DND-41 (cell line): ENCODE measurements at regions not wholly inside any gene's neighbourhood (a gene's known extent, or its start where the extent isn't known, plus 50 kb on each side); places are given as distances from the start of the nearest gene placed in this dataset.

Experiments used
- CTCF ChIP-seq: IDR thresholded peaks from 2 replicates; pipeline ENCODE4 v1.5.1; 2012; ENCODE audit warnings: borderline replicate concordance, low read length, moderate library complexity, mild to moderate bottlenecking; ENCODE audit not compliant: poor library complexity, severe bottlenecking; ENCODE audit errors: extremely low read depth
- EZH2 ChIP-seq: IDR thresholded peaks from 3 replicates; pipeline ENCODE4 v1.6.1; 2012; ENCODE audit warnings: borderline replicate concordance, low read depth, mild to moderate bottlenecking, moderate library complexity, low read length, inconsistent platforms; ENCODE audit not compliant: severe bottlenecking

- no peak for TF ChIP-seq CTCF
- no peak for TF ChIP-seq EZH2
Observed at GRCh38 chr3:89787485-89787884, 680.1 kb downstream of the EPHA3 start.
